Neural progenitor cell (in vitro differentiated cells): ENCODE measurements at regions not wholly inside any gene's neighbourhood (a gene's known extent, or its start where the extent isn't known, plus 50 kb on each side); places are given as distances from the start of the nearest gene placed in this dataset.

Experiments
- DNase-seq: peaks from one replicate; pipeline ENCODE4 v3.0.0-alpha.2; 2016; ENCODE audit warnings: low spot score
- H2AFZ ChIP-seq: fragments of 200-600 bp; sonication (generic); replicated peaks from 2 replicates; pipeline ENCODE4 v1.6.1; 2016; ENCODE audit warnings: antibody characterized with exemption
- H3F3A ChIP-seq: fragments of 200-600 bp; sonication (generic); 2 replicates; pipeline ENCODE4 v1.6.1; 2016; ENCODE audit warnings: antibody characterized with exemption, low read depth
- H3K27ac ChIP-seq: fragments of 200-600 bp; sonication (generic); 2 replicates; pipeline ENCODE4 v1.5.1; 2016; ENCODE audit warnings: mild to moderate bottlenecking
- H3K27me3 ChIP-seq: fragments of 200-600 bp; sonication (generic); 2 replicates; pipeline ENCODE4 v1.6.1; 2016; ENCODE audit warnings: mild to moderate bottlenecking, moderate library complexity
- H3K36me3 ChIP-seq: fragments of 200-600 bp; sonication (generic); 2 replicates; pipeline ENCODE4 v1.5.1; 2016
- H3K4me1 ChIP-seq: fragments of 200-600 bp; sonication (generic); 2 replicates; pipeline ENCODE4 v1.6.1; 2016; ENCODE audit warnings: mixed run types
- H3K4me2 ChIP-seq: fragments of 200-600 bp; sonication (generic); 2 replicates; pipeline ENCODE4 v1.6.1; 2016
- H3K4me3 ChIP-seq: fragments of 200-600 bp; sonication (generic); 2 replicates; pipeline ENCODE4 v1.5.1; 2016
- H3K79me2 ChIP-seq: fragments of 200-600 bp; sonication (generic); 2 replicates; pipeline ENCODE4 v1.6.1; 2016; ENCODE audit warnings: low read depth
- H3K9ac ChIP-seq: fragments of 200-600 bp; sonication (generic); 2 replicates; pipeline ENCODE4 v1.6.1; 2016
- H3K9me3 ChIP-seq: fragments of 200-600 bp; sonication (generic); 2 replicates; pipeline ENCODE4 v1.5.1; 2016; ENCODE audit warnings: low read depth
- H4K20me1 ChIP-seq: fragments of 200-600 bp; sonication (generic); 2 replicates; pipeline ENCODE4 v1.6.1; 2016; ENCODE audit warnings: low read depth
- H3K27ac Mint-ChIP-seq: 3 replicates; pipeline ENCODE4 v1.8.0; 2021; ENCODE audit warnings: mixed read lengths
- H3K27me3 Mint-ChIP-seq: 2 replicates; pipeline ENCODE4 v1.8.0; 2022; ENCODE audit warnings: low read depth, mild to moderate bottlenecking, inconsistent platforms, moderate library complexity, mixed read lengths; ENCODE audit not compliant: insufficient read depth
- H3K36me3 Mint-ChIP-seq: 3 replicates; pipeline ENCODE4 v1.8.0; 2021; ENCODE audit warnings: mixed read lengths
- H3K4me1 Mint-ChIP-seq: 3 replicates; pipeline ENCODE4 v1.8.0; 2021; ENCODE audit warnings: mixed read lengths
- H3K4me3 Mint-ChIP-seq: 3 replicates; pipeline ENCODE4 v1.8.0; 2021; ENCODE audit warnings: mild to moderate bottlenecking, moderate library complexity, mixed read lengths
- H3K9me3 Mint-ChIP-seq: 3 replicates; pipeline ENCODE4 v1.8.0; 2020; ENCODE audit warnings: mixed read lengths
- EZH2 ChIP-seq: fragments of 200-600 bp; sonication (generic); IDR thresholded peaks from 2 replicates; pipeline ENCODE4 v1.6.1; 2017; ENCODE audit warnings: antibody characterized with exemption, mild to moderate bottlenecking, moderate library complexity
- EZH2phosphoT487 ChIP-seq: fragments of 200-600 bp; sonication (generic); IDR thresholded peaks from 2 replicates; pipeline ENCODE4 v1.6.1; 2017; ENCODE audit warnings: antibody characterized with exemption
- TF ChIP-seq, protein P1 (sequence below): fragments of 200-600 bp; sonication (generic); IDR thresholded peaks from 2 replicates; pipeline ENCODE4 v1.5.1; 2017; ENCODE audit warnings: antibody characterized with exemption, mild to moderate bottlenecking

DNA sequence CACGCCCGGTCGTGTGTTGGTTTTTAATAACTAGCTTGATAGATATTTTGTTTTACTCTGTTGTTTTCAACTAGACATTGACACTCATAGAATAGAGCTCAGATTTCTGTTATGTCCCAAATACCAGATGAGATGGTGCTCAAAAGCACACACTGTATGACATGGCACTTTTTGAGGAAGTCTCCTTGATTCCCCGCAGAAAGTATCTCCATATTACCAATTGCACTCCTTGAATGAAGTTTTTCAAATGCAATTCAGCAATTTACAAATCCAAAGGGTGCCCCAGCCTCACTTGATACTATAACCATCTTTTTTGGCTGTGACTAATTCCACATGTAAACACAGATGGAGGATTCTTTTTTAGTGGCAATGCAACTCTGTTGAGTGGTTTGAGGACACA is 92.0 kb upstream of the IGF1R start:
- Mint-ChIP-seq H3K27me3 (peaks cover 8% of the 10 kb centered on the region), H3K4me3 (no peak overlapping the region), H3K27ac (no peak overlapping the region), H3K9me3 (no peaks in the 10 kb centered on the region), H3K36me3 (no peaks in the 10 kb centered on the region), H3K4me1 (peaks cover 8% of the 10 kb centered on the region)
- H3K4me1 ChIP-seq = no peaks in the 10 kb centered on the region
- no peaks in the 10 kb centered on the region for H3K36me3 ChIP-seq
- no peaks in the 10 kb centered on the region for H3K79me2 ChIP-seq
- H3K9me3 ChIP-seq = no peaks in the 10 kb centered on the region
- H3K4me2 ChIP-seq = no peak overlapping the region
- H3K4me3 ChIP-seq = no peak overlapping the region
- H3K27ac ChIP-seq = no peak overlapping the region
- no peak overlapping the region for H2AFZ ChIP-seq
- no peaks in the 10 kb centered on the region for H3K27me3 ChIP-seq
- no peak for DNase-seq
- H3F3A ChIP-seq = no peaks in the 10 kb centered on the region
- no peaks in the 10 kb centered on the region for H4K20me1 ChIP-seq
- TF ChIP-seq EZH2phosphoT487 (no peak), EZH2 (no peak)
- TF ChIP-seq, protein P1, sequence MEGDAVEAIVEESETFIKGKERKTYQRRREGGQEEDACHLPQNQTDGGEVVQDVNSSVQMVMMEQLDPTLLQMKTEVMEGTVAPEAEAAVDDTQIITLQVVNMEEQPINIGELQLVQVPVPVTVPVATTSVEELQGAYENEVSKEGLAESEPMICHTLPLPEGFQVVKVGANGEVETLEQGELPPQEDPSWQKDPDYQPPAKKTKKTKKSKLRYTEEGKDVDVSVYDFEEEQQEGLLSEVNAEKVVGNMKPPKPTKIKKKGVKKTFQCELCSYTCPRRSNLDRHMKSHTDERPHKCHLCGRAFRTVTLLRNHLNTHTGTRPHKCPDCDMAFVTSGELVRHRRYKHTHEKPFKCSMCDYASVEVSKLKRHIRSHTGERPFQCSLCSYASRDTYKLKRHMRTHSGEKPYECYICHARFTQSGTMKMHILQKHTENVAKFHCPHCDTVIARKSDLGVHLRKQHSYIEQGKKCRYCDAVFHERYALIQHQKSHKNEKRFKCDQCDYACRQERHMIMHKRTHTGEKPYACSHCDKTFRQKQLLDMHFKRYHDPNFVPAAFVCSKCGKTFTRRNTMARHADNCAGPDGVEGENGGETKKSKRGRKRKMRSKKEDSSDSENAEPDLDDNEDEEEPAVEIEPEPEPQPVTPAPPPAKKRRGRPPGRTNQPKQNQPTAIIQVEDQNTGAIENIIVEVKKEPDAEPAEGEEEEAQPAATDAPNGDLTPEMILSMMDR = no peak
- no peak overlapping the region for H3K9ac ChIP-seq

DNA sequence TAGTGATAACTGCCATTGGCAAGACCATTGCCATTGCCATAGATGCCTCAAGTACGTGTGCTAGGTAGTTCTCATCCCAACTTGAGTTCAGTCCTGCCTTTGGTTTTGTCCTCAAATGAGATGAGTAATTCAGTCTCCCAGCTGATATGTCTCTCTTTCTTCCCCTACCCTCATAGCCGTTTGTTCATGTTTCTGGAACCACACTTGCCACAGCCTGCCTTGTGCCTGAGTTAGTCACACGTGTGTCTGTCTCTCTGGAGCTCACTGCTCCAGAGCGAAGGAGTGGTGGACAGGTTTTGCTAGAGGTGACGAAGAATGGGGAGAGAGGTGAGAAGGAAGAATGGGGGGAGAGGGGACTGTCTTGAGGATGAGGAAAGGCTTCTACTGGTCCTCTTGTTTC is 88.0 kb upstream of the IGF1R start:
- DNase-seq = no peak
- no peak overlapping the region for H3K27ac ChIP-seq
- no peak overlapping the region for H3K4me2 ChIP-seq
- no peaks in the 10 kb centered on the region for H3K36me3 ChIP-seq
- no peak overlapping the region for H3K4me3 ChIP-seq
- H3K27me3 Mint-ChIP-seq = peaks cover 8% of the 10 kb centered on the region
- no peaks in the 10 kb centered on the region for H3K79me2 ChIP-seq
- no peak overlapping the region for H2AFZ ChIP-seq
- no peak overlapping the region for H3K27ac Mint-ChIP-seq
- no peaks in the 10 kb centered on the region for H3K36me3 Mint-ChIP-seq
- H3K4me1 ChIP-seq = no peaks in the 10 kb centered on the region
- H3K4me1 Mint-ChIP-seq = no peaks in the 10 kb centered on the region
- no peaks in the 10 kb centered on the region for H3K9me3 Mint-ChIP-seq
- H3K9me3 ChIP-seq = no peaks in the 10 kb centered on the region
- H3K27me3 ChIP-seq = no peaks in the 10 kb centered on the region
- no peaks in the 10 kb centered on the region for H4K20me1 ChIP-seq
- no peak overlapping the region for H3K9ac ChIP-seq
- TF ChIP-seq EZH2phosphoT487 (no peak), EZH2 (no peak)
- TF ChIP-seq, protein P1 = no peak
- H3K4me3 Mint-ChIP-seq = no peak overlapping the region
- no peaks in the 10 kb centered on the region for H3F3A ChIP-seq

DNA sequence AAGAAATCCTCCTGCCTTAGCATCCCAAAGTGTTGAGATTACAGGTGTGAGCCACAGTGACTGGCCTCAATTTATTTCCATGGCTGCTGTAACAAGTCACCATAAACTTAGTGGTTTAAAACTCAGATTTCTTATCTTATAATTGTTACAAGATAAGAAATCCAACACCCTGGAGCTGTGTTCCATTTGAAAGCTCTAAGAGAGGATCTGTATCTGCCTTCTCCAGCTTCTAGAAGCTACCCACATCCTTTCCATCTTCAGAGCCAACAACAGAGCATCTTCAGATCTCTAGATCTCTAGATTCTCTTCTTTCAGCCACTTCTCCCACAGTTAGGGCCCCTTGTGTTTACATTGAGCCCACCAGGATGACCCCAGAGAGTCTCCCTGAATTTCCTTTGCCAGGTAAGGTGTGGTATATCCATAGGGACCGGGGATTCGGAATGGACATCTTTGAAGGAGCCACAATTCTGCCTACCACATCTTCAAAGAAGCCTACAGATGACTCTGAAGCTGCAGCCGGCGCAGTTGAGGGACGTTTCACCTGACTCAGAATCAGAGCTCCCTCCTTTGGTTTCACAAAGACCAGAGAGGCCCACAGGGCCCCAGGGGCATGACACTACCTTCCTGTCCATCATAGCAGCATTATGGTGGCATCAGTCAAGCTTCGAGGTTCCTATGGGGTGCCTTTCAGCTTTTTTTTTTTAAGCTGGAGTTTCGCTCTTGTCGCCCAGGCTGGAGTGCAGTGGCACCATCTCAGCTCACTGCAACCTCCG is 87.0 kb upstream of the IGF1R start:
- TF ChIP-seq EZH2phosphoT487 = no peak
- TF ChIP-seq, protein P1 = no peak
- H3K36me3 Mint-ChIP-seq = no peaks in the 10 kb centered on the region
- Histone ChIP-seq H3F3A (no peaks in the 10 kb centered on the region), H2AFZ (no peak overlapping the region), H4K20me1 (no peaks in the 10 kb centered on the region), H3K4me2 (no peak overlapping the region), H3K79me2 (no peaks in the 10 kb centered on the region), H3K27ac (no peak overlapping the region), H3K36me3 (no peaks in the 10 kb centered on the region), H3K27me3 (no peaks in the 10 kb centered on the region), H3K4me3 (no peak overlapping the region), H3K9ac (no peak overlapping the region), H3K4me1 (no peaks in the 10 kb centered on the region), H3K9me3 (no peaks in the 10 kb centered on the region)
- no peak overlapping the region for H3K4me3 Mint-ChIP-seq
- H3K27ac Mint-ChIP-seq = no peak overlapping the region
- peaks cover 8% of the 10 kb centered on the region for H3K27me3 Mint-ChIP-seq
- H3K4me1 Mint-ChIP-seq = no peaks in the 10 kb centered on the region
- no peaks in the 10 kb centered on the region for H3K9me3 Mint-ChIP-seq
- no peak for DNase-seq
